Activated naive CD4-positive, alpha-beta T cell treated with anti-CD3 and anti-CD28 coated beads, Interleukin-2, amount 10 ng/mL, durations not matched to agents 7 days and 5 days (primary cell): ENCODE measurements at regions not wholly inside any gene's neighbourhood (a gene's known extent, or its start where the extent isn't known, plus 50 kb on each side); places are given as distances from the start of the nearest gene placed in this dataset.

Experiments used
- CTCF ChIA-PET: fragments of 350-600 bp; sonication (Branson Sonifier 250); formaldehyde crosslinking; loops from one replicate; lab custom pipeline; 2021; ENCODE audit warnings: antibody characterized with exemption; lab: Charles Lee
- DNase-seq: peaks from one replicate; pipeline ENCODE4 v3.0.0-alpha.2; 2020
- H3K27ac Mint-ChIP-seq: one replicate; pipeline ENCODE4 v1.8.0; 2021; ENCODE audit warnings: mild to moderate bottlenecking, moderate library complexity, mixed read lengths
- H3K27me3 Mint-ChIP-seq: one replicate; pipeline ENCODE4 v1.8.0; 2021; ENCODE audit warnings: mild to moderate bottlenecking, mixed read lengths
- H3K36me3 Mint-ChIP-seq: one replicate; pipeline ENCODE4 v1.8.0; 2021; ENCODE audit warnings: mixed read lengths
- H3K4me1 Mint-ChIP-seq: one replicate; pipeline ENCODE4 v1.8.0; 2021; ENCODE audit warnings: mixed read lengths
- H3K4me3 Mint-ChIP-seq: one replicate; pipeline ENCODE4 v1.8.0; 2021; ENCODE audit warnings: mild to moderate bottlenecking, moderate library complexity, mixed read lengths
- H3K9me3 Mint-ChIP-seq: one replicate; pipeline ENCODE4 v1.8.0; 2021; ENCODE audit warnings: mixed read lengths

DNA sequence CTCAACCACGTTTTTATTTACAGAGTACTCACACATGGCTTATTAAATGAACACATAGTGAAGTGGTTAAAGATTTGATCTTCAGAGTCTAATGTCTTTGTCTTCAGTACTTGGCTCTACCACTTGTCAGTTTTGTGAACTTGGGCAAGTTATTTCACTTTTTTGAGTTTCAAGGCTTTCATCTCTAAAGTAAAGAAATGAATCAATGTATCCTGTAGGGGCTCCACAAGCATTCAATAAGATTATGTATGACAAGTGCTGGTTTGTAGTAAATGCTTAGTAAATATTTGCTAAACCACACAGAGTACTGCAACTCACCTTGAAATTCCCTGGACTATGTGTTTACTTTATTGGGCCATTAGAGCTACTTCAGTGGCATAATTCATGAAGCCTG is 446.0 kb upstream of the GOT2 start:
- no peaks in the 10 kb centered on the region for H3K4me1 Mint-ChIP-seq
- no peaks in the 10 kb centered on the region for H3K36me3 Mint-ChIP-seq
- DNase-seq: no peak

DNA sequence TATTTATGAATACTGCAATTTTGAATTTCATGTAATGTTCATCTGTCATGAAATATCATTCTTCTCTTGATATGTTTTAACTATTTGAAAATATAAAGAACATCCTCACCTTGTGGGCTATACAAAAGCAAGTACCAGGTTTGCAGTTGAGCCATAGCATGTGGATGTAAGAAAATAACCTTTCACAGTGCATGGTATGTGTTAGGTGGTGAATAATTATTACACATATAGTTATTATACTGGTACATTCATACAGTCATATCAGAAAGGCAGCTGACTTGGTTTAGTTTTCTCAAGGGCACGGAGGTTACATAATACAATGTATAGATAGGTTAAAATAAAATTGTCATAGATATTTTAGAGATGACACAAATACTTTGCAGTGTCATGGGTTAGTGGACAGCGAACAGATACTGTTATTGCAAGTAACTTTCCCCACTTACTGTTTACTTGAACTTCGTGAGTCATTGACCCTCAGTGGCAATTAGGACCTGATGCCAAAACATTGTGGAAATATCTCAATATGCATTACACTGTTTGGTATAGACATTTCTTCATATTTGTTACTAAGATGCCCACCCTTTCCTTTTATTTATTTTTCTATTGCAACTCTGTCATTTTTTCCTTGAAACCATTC is 445.4 kb upstream of the GOT2 start:
- no peaks in the 10 kb centered on the region for H3K27me3 Mint-ChIP-seq
- CTCF ChIA-PET: no interaction called here
- DNase-seq: no peak
- H3K36me3 Mint-ChIP-seq: no peaks in the 10 kb centered on the region
- H3K4me3 Mint-ChIP-seq: no peak overlapping the region
- no peak overlapping the region for H3K27ac Mint-ChIP-seq
- no peaks in the 10 kb centered on the region for H3K4me1 Mint-ChIP-seq
- no peaks in the 10 kb centered on the region for H3K9me3 Mint-ChIP-seq

More for the DNA sequence above, 446.0 kb upstream of the GOT2 start:
- CTCF ChIA-PET: no interaction called here
- no peaks in the 10 kb centered on the region for H3K27me3 Mint-ChIP-seq
- no peak overlapping the region for H3K4me3 Mint-ChIP-seq
- no peaks in the 10 kb centered on the region for H3K9me3 Mint-ChIP-seq
- no peak overlapping the region for H3K27ac Mint-ChIP-seq

DNA sequence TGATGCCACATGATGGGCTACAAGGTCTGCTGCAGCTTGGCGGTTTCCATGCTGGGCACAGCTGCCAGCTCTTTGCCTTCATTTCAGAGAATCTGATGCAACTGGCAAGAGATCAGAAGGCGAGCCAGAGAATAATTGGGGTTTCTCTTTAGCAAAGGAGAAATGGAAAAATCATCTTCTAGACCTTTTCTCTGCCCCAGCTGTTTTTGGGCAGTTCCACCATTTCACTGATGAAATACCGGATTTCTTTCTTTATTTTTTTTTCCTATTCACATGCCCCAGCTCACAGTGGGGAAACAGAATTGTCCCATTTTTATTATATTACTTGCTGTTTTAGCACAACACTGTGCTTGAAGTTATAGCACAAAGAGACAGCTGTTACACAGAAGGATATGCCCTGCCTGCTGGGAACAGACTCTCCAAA is 439.3 kb upstream of the GOT2 start:
- Mint-ChIP-seq H3K27ac (no peak overlapping the region), H3K36me3 (no peaks in the 10 kb centered on the region), H3K4me1 (no peaks in the 10 kb centered on the region), H3K27me3 (no peaks in the 10 kb centered on the region), H3K9me3 (no peaks in the 10 kb centered on the region), H3K4me3 (no peak overlapping the region)
- CTCF ChIA-PET: no interaction called here
- no peak for DNase-seq

DNA sequence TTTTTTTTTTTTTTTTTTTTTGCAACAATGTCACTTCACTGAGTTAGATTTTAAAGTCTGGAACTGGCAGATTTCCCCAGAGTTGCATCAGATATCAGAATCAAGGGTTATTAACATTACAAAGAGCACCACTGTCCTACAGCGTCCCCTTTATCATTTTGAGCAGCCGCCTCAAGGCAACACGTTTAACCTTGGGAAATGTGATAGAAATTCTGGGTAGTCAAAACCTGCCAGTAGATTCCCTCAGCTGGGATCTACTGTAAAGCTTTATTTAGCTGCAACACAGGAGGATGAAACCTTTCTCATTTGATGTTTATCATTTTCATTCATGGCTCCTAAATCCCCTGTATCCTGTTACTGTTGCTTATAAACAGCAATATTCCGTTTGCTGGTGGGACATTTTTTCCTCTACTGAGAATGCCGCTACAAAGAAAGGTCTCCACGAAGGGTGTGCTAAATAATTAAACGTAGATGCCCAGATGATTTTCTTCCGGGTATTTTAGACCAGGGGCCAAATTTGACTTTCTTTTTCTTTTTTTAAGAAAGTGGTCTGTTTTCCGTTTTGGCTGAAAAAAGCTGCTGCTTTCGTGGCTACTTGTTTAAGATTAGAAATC is 436.1 kb upstream of the GOT2 start:
- Mint-ChIP-seq H3K27ac (no peak overlapping the region), H3K9me3 (no peaks in the 10 kb centered on the region), H3K4me3 (no peak overlapping the region), H3K4me1 (no peaks in the 10 kb centered on the region), H3K36me3 (no peaks in the 10 kb centered on the region), H3K27me3 (no peaks in the 10 kb centered on the region)
- DNase-seq: no peak
- CTCF ChIA-PET: no interaction called here

DNA sequence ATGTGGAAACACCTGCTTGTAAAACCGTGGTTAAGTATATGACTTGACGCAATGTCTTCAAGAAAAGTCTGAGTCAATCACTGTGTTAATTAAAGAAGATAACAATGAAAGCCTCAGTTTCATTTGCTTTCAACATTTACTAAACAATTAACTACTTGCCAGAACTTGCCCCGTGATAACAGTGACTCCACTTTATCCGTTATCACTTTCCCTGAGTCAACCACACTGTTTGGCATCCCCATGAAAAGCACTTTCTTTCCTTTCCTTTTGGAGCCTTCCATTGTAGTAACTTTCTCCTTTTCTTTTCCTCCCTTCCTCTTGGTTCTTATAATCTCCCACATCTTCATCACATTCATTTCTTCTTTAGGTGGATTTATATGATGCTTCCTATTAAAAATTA is 435.1 kb upstream of the GOT2 start:
- no peak for DNase-seq
- H3K27me3 Mint-ChIP-seq: no peaks in the 10 kb centered on the region
- H3K4me1 Mint-ChIP-seq: no peaks in the 10 kb centered on the region
- H3K9me3 Mint-ChIP-seq: no peaks in the 10 kb centered on the region
- H3K27ac Mint-ChIP-seq: no peak overlapping the region
- no peaks in the 10 kb centered on the region for H3K36me3 Mint-ChIP-seq
- CTCF ChIA-PET: no interaction called here
- H3K4me3 Mint-ChIP-seq: no peak overlapping the region

DNA sequence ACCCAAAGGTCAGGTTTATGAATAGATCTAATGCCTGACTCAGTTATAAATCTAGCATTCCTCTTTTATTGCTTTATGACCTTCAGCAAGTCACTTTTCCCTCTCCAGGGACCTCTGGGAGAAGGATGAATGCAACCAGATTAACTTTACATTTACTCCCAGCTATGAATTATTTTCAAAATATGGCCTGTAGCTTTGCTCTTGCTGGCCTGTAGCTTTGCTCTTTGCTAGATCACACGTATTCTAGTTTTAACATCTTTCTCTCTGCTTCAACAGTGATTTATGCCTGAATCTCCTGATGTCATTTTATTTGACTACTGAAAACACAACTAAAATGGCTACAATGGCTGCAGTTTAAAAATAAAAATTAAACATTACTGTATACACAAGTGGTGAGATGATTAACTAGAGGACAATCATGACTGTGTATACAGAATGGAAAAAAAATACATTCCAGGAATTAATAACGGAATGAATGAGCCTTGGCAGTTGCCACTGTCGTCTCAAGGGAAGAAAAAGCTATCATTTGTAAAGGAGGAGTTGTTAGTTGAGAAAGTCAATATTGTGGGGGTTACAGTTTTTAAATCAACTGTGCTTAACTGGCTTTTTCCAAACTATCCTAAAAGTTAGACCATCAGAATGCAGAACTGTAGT is 434.5 kb upstream of the GOT2 start:
- Mint-ChIP-seq H3K27ac (no peak overlapping the region), H3K27me3 (no peaks in the 10 kb centered on the region), H3K4me3 (no peak overlapping the region), H3K4me1 (no peaks in the 10 kb centered on the region), H3K9me3 (no peaks in the 10 kb centered on the region), H3K36me3 (no peaks in the 10 kb centered on the region)
- no peak for DNase-seq
- CTCF ChIA-PET: no interaction called here

DNA sequence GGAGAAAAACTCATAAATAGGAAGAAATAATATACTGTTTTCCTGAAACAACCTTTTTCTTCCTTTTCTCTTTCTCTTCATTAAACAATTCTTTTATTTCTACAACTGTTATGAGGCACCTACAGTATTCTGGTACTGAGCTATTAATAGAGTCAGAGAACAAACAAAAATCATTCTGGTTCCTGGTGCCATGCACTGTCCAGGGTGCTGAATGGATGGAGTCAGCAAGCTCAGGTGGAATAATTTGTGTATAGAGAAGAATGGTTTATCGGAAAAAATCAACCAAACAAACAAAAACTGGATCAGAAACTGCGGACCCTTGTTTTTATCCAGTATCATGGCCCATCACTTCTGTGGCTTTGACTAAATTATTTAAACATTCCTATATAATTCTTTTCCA is 430.3 kb upstream of the GOT2 start:
- Mint-ChIP-seq H3K9me3 (no peaks in the 10 kb centered on the region), H3K27me3 (no peaks in the 10 kb centered on the region), H3K27ac (no peak overlapping the region), H3K4me3 (no peak overlapping the region), H3K4me1 (no peaks in the 10 kb centered on the region), H3K36me3 (no peaks in the 10 kb centered on the region)
- no peak for DNase-seq
- CTCF ChIA-PET: no interaction called here

DNA sequence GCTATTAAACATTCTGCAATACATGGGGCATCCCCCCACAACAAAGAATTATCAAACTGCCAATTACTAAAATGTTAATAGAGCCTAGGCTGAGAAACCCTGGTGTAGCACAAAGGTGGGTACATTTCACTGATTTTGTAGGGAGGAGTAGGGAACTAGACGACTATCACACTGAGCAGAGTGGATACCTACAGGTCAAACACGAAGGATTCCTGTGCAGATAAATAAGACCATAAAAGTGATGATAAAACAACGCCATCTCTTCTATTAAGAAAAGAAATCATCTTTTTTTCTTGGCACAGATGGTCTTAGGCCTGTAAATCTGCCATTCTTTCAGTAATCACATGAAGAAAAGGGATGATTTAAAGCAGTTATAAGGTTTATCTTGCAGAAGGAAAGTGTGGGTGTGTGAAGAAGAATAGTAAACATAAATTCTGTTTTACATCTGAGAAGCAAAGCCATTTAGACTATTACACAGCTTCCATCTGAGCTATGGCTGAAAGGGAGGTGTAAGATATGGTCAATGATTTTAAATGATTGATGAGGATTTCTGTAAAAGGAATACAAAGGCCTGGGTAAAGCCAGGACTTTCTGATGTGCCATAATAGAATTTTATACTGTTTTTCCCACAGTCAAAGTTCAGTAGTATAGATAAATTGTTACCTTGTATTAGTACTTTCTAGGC is 429.4 kb upstream of the GOT2 start:
- H3K27ac Mint-ChIP-seq: no peak overlapping the region
- H3K27me3 Mint-ChIP-seq: no peaks in the 10 kb centered on the region
- H3K4me1 Mint-ChIP-seq: no peaks in the 10 kb centered on the region

DNA sequence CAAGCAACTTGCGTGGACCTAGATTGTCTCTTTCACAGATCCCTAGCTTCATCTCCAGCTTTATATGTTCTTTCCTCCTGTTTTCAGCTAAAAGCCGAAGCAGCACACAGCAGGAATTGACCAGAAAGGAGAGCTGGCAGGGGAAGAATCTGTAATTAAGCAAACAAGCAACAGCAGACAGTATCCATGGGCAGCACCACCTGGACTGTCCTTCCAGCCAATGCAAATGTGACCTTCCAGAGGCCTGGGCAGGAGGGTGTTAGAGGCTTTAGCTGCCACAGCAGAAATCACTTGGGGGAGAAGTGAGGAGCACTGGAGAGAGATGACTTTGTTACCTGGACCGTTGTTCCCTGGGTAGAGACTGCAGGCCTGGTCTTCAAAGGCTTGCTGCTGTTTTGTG is 427.6 kb upstream of the GOT2 start:
- H3K9me3 Mint-ChIP-seq: no peaks in the 10 kb centered on the region

More for the DNA sequence above, 429.4 kb upstream of the GOT2 start:
- DNase-seq: no peak
- no peaks in the 10 kb centered on the region for H3K36me3 Mint-ChIP-seq
- CTCF ChIA-PET: no interaction called here
- no peak overlapping the region for H3K4me3 Mint-ChIP-seq
- H3K9me3 Mint-ChIP-seq: no peaks in the 10 kb centered on the region

DNA sequence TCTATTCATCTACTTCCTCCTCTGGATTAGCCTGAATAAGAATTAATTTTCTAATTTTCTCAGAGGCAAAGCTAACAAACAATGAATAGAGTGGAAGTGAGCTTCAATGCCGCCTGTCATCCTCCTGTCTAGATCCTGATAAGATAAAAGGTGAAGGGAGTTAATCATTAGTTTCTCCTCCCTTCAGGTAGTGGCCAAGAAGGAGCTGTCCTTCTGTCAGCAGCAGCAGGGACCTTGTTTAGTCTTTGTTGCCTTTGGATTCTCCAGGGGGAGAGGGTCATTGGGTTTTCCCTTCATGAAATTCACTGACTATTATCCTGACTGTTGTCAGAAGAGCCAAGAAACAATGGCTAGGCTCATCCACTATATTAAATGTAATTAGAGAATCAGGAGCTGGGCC is 420.2 kb upstream of the GOT2 start:
- H3K4me1 Mint-ChIP-seq: no peaks in the 10 kb centered on the region
- CTCF ChIA-PET: no interaction called here

More for the DNA sequence above, 427.6 kb upstream of the GOT2 start:
- H3K27me3 Mint-ChIP-seq: no peaks in the 10 kb centered on the region
- CTCF ChIA-PET: no interaction called here
- H3K36me3 Mint-ChIP-seq: no peaks in the 10 kb centered on the region
- H3K27ac Mint-ChIP-seq: no peak overlapping the region
- H3K4me3 Mint-ChIP-seq: no peak overlapping the region
- H3K4me1 Mint-ChIP-seq: no peaks in the 10 kb centered on the region
- DNase-seq: no peak

DNA sequence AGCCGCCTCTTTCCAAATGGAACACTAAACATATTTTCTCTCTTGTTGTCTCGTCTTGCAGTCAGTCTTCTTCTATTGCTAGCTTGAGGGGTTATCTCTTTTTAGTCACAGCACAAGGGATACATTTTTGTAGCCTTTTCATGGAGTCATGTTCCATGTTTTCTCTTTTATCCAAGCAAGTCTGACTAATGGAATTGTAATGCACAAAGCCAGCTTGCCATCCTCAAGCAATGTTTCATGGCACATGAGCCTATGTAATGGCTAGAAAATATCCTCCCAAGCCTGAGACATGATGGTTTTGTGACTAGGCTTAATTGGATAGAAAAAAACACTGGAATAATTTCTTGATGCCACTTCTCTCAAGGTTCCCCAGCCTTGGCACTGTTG is 414.6 kb upstream of the GOT2 start:
- no peak for DNase-seq
- CTCF ChIA-PET: no interaction called here
- no peak overlapping the region for H3K4me3 Mint-ChIP-seq
- no peaks in the 10 kb centered on the region for H3K27me3 Mint-ChIP-seq
- H3K4me1 Mint-ChIP-seq: no peaks in the 10 kb centered on the region
- no peaks in the 10 kb centered on the region for H3K9me3 Mint-ChIP-seq
- no peak overlapping the region for H3K27ac Mint-ChIP-seq
- H3K36me3 Mint-ChIP-seq: no peaks in the 10 kb centered on the region

More for the DNA sequence above, 420.2 kb upstream of the GOT2 start:
- no peak overlapping the region for H3K27ac Mint-ChIP-seq
- H3K4me3 Mint-ChIP-seq: no peak overlapping the region
- DNase-seq: no peak
- no peaks in the 10 kb centered on the region for H3K9me3 Mint-ChIP-seq
- no peaks in the 10 kb centered on the region for H3K36me3 Mint-ChIP-seq
- H3K27me3 Mint-ChIP-seq: no peaks in the 10 kb centered on the region

DNA sequence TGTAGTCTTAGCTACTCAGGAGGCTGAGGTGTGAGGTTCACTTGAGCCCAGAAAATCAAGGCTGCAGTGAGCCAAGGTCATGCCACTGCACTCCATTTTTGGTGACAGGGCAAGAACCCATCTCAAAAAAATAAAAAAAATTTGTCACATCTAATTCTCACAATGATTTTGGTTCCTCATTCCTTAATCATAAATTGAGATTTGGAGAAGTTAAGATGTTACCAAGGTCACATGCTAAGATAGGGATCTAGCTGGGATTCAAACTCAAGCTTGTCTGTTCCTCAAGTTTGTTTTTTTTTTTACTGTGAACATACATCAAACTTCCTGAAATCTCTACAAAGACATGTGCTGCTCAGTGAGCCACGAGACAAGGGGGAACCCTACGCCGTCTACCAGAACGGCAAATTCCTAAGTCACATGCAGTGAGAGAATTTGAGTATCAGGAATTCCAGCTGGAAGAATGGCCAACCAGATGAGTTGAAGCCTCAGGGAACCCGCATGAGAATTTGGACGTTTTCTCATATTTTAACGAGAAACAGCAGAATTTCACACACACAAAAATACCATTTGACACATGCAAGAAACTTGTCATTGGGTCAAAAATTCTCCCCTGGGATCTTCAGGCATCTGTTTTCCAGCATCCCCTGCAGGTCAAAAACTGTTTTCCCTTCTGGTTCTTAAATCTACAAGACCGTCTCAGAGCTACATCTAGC is 414.1 kb upstream of the GOT2 start:
- no peak for DNase-seq
- H3K9me3 Mint-ChIP-seq: no peaks in the 10 kb centered on the region
- H3K27me3 Mint-ChIP-seq: no peaks in the 10 kb centered on the region
- no peaks in the 10 kb centered on the region for H3K4me1 Mint-ChIP-seq
- no peak overlapping the region for H3K27ac Mint-ChIP-seq
- H3K4me3 Mint-ChIP-seq: no peak overlapping the region
- no peaks in the 10 kb centered on the region for H3K36me3 Mint-ChIP-seq
- CTCF ChIA-PET: no interaction called here

DNA sequence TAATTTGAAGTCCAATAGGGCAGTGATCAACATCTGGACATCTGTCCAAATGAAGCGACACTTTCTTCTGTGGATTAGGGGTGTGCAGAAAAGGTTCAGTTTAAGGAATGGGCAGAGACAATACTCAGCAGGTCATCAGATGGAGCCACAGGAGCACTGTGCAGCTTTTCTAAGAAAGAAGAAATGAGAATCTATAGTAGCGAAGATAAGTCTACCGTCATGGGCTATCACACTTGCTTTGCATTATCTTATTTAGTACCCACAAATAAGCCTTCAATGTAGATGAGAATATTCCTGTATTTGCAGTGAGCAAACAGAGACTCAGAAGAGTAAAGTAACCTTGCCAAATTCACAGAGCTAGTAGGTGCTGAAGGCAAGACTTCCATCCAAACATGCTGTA is 412.0 kb upstream of the GOT2 start:
- Mint-ChIP-seq H3K36me3 (no peaks in the 10 kb centered on the region), H3K9me3 (no peaks in the 10 kb centered on the region), H3K27me3 (no peaks in the 10 kb centered on the region), H3K27ac (no peak overlapping the region), H3K4me3 (no peak overlapping the region), H3K4me1 (no peaks in the 10 kb centered on the region)
- no peak for DNase-seq
- CTCF ChIA-PET: no interaction called here

DNA sequence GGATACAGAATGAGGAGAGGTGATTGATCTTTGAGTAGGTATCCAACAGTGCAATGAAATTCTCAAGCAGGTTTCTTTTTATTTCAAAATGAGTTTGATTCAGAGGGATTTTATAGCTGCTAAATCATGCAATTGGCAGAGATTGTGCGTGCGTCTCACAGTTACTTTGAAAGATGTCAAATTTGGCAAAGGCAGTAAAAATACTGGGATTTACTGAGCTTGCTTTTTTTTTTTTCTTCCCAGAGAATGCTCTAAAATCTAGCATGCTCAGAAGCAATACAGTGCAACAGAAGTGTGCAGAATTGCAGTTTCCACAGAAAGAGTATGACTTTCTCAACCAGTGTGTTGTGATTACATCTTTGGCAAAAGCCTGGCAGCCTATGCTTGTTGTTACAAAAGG is 410.7 kb upstream of the GOT2 start:
- no peak for DNase-seq
- no peaks in the 10 kb centered on the region for H3K4me1 Mint-ChIP-seq
- H3K36me3 Mint-ChIP-seq: no peaks in the 10 kb centered on the region
- no peak overlapping the region for H3K4me3 Mint-ChIP-seq
- no peak overlapping the region for H3K27ac Mint-ChIP-seq
- H3K9me3 Mint-ChIP-seq: no peaks in the 10 kb centered on the region
- no peaks in the 10 kb centered on the region for H3K27me3 Mint-ChIP-seq
- CTCF ChIA-PET: interaction anchor here (0.7 kb wide), 1 partner anchor 51 kb away, joined by 3 read pairs; no protein-coding TSS in a partner anchor
